Retinal pigment epithelial cell (primary cell): ENCODE measurements at regions not wholly inside any gene's neighbourhood (a gene's known extent, or its start where the extent isn't known, plus 50 kb on each side); places are given as distances from the start of the nearest gene placed in this dataset.

ENCODE experiments used
- DNase-seq: peaks from one replicate; pipeline ENCODE4 v3.0.0-alpha.2; 2010; ENCODE audit warnings: low read depth
- H3K4me3 ChIP-seq: 2 replicates; pipeline ENCODE4 v1.5.1; 2011; ENCODE audit warnings: mild to moderate bottlenecking, low read length, control low read depth, moderate library complexity
- CTCF ChIP-seq: conservative IDR thresholded peaks from 2 replicates; pipeline ENCODE4 v1.5.1; 2011; ENCODE audit warnings: low read depth, low read length, control low read depth, inconsistent platforms

DNA sequence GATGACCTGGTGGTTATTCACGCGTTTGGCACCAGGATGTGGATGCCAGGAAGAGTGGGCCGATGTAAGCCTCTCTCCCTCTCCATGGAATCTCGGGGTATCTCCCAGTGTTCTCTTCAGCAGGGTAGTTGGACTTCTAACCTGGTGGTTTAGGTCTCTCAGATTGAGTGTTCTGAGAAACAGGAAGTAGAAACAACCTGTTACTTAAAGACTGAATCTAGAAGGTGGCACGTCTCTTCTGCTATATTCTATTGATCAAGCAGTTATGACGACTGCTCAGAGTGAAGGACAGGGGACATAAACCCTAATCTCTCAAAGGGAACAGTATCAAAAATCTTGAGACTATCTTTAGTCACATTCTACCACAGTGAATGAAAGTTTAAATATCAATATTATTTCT lies 918.7 kb upstream of the PIK3C3 start:
- no peak for TF ChIP-seq CTCF
- H3K4me3 ChIP-seq = no peak overlapping the region
- no peak for DNase-seq

DNA sequence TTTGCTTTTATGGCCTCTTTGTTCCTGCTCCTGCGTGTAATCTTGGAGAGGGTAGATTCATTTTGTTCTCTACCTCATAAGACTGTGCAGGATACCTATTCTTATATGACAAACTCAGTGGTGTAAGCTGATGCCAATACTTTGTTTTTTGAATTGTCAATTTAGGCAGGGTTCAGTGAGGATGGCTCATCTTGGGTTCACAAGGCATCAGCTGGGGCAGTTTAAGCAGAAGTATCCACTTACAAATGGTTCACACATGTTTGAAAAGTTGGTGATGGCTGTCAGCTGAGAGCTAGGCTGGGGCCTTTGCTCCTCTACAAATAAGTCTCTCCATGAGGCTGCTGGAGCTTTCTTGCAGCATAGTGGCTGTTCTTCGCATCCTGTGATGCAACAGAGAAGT lies 920.6 kb upstream of the PIK3C3 start:
- no peak for DNase-seq
- H3K4me3 ChIP-seq = no peak overlapping the region
- TF ChIP-seq CTCF = no peak

DNA sequence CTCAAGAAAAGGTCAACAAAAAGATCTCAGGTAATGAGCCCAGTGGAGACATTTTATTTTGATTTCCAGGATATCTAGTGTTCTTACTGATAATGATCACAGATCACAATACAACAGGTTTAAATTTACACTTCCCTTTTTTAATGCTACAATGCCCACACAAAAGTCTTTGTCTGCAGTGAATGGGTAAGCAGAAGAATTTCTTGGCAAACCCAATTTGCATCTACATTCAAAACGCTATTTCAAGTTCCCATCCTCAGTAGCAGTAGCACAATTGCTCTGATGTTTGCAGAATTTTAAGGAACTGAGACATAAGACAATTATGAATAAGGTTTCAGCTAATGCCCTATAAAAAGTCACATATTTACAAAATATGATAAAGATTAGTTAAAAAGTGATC lies 929.4 kb upstream of the PIK3C3 start:
- H3K4me3 ChIP-seq = no peak overlapping the region
- TF ChIP-seq CTCF = no peak
- DNase-seq = no peak

DNA sequence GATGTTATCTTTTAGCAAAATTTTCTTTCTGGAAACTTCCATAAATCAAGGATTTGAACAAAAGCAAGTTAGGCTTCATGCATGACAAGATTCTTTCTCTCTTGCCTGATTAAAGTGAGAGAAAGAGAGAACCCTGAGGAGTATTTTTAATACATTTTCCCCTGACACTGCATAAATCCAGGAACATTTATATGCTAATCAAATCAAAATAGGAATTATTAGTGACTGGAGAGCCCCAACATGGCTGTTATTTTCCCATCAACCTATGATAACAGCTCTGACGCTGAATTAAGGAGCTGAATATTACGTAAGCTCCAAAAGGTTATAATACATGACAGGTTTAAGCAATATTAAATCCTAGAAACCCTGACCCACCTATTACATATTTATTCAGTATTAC lies 930.2 kb upstream of the PIK3C3 start:
- no peak overlapping the region for H3K4me3 ChIP-seq
- no peak for TF ChIP-seq CTCF
- no peak for DNase-seq

DNA sequence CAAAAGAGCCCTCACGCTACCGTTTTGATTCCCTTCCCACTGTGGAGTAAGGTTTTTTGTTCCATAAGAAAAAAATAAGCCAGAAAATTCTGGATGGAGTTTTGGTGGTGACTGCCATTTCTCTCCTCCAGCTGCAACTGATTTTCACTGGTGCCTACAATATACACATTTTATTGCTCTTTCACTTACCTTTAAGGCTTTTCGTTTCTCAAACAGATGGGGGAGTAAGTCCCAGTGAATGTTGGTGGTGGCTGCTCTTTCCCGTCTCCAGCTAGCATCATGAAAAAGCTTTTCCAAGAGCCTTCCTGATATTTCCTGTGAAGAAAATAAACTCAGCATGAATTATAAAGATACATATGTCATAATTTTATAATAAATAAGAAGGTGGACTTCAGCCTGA lies 932.5 kb upstream of the PIK3C3 start:
- no peak overlapping the region for H3K4me3 ChIP-seq
- TF ChIP-seq CTCF = no peak
- DNase-seq = no peak

- DNase-seq = no peak
- TF ChIP-seq CTCF = no peak
- no peak overlapping the region for H3K4me3 ChIP-seq
Observed at GRCh38 chr18:41021089-41021488, 933.9 kb upstream of the PIK3C3 start.

GRCh38 chr18:41012194-41012593 lies 942.8 kb upstream of the PIK3C3 start:
- no peak for TF ChIP-seq CTCF
- DNase-seq = no peak
- H3K4me3 ChIP-seq = no peak overlapping the region
